PC-3 (cell line): ENCODE measurements at regions not wholly inside any gene's neighbourhood (a gene's known extent, or its start where the extent isn't known, plus 50 kb on each side); places are given as distances from the start of the nearest gene placed in this dataset.

Experiments used
- ATAC-seq: fragments of 200-7000 bp; cut with Tn5 transposase; 2 replicates; pipeline ENCODE4 v1.9.1; 2020; ENCODE audit warnings: mild to moderate bottlenecking, moderate library complexity
- BruUV-seq: library from RNA; stranded (reverse); fragments of 400-500 nt; replicated peaks from 2 replicates; lab custom pipeline; 2021; lab: Mats Ljungman, UMichigan
- CTCF ChIA-PET: fragments of 300-600 bp; sonication (Branson Sonifier 250); formaldehyde crosslinking; loops from one replicate; lab custom pipeline; 2022; ENCODE audit warnings: antibody characterized with exemption; lab: Charles Lee
- POLR2A ChIA-PET: fragments of 300-600 bp; sonication (Branson Sonifier 250); formaldehyde crosslinking; loops from one replicate; lab custom pipeline; 2022; ENCODE audit warnings: antibody characterized with exemption; ENCODE audit not compliant: unreplicated experiment; lab: Charles Lee
- DNase-seq: peaks from one replicate; pipeline ENCODE4 v3.0.0-alpha.2; 2015
- H2AFZ ChIP-seq: fragments of 300-600 bp; sonication (generic); 2 replicates; pipeline ENCODE4 v1.6.0; 2016; ENCODE audit warnings: antibody characterized with exemption, low read length
- H3F3A ChIP-seq: fragments of 300-600 bp; sonication (generic); one replicate; pipeline ENCODE4 v1.6.0; 2017; ENCODE audit warnings: antibody characterized with exemption, low read length, control low read depth, mild to moderate bottlenecking; ENCODE audit not compliant: unreplicated experiment
- H3K27ac ChIP-seq: fragments of 300-600 bp; sonication (generic); 2 replicates; pipeline ENCODE4 v1.5.1; 2016; ENCODE audit warnings: mild to moderate bottlenecking, low read length
- H3K27me3 ChIP-seq: fragments of 300-600 bp; sonication (generic); 2 replicates; pipeline ENCODE4 v1.6.1; 2016; ENCODE audit warnings: low read length, mixed read lengths
- H3K36me3 ChIP-seq: fragments of 300-600 bp; sonication (generic); 2 replicates; pipeline ENCODE4 v1.6.1; 2016; ENCODE audit warnings: low read depth, mixed run types, low read length, mixed read lengths
- H3K4me1 ChIP-seq: fragments of 300-600 bp; sonication (generic); 2 replicates; pipeline ENCODE4 v1.5.1; 2016; ENCODE audit warnings: low read length; ENCODE audit not compliant: insufficient read depth
- H3K4me2 ChIP-seq: fragments of 300-600 bp; sonication (generic); 2 replicates; pipeline ENCODE4 v1.6.0; 2016; ENCODE audit warnings: low read length
- H3K4me3 ChIP-seq: fragments of 300-600 bp; sonication (generic); 2 replicates; pipeline ENCODE4 v1.5.1; 2016; ENCODE audit warnings: mild to moderate bottlenecking, low read length, mixed read lengths
- H3K79me2 ChIP-seq: fragments of 300-600 bp; sonication (generic); 2 replicates; pipeline ENCODE4 v1.6.1; 2017; ENCODE audit warnings: low read length, mixed read lengths
- H3K9ac ChIP-seq: fragments of 300-600 bp; sonication (generic); 2 replicates; pipeline ENCODE4 v1.6.0; 2016; ENCODE audit warnings: mild to moderate bottlenecking, low read length
- H3K9me2 ChIP-seq: fragments of 300-600 bp; sonication (generic); replicated peaks from 2 replicates; pipeline ENCODE4 v1.6.1; 2016; ENCODE audit warnings: mixed run types, low read length, mixed read lengths
- H3K9me3 ChIP-seq: fragments of 300-600 bp; sonication (generic); 2 replicates; pipeline ENCODE4 v1.6.1; 2016; ENCODE audit warnings: low read length, mixed read lengths
- H4K20me1 ChIP-seq: fragments of 300-600 bp; sonication (generic); 2 replicates; pipeline ENCODE4 v1.6.1; 2016; ENCODE audit warnings: low read length, mixed read lengths
- CTCF ChIP-seq: fragments of 300-600 bp; sonication (generic); conservative IDR thresholded peaks from 2 replicates; pipeline ENCODE4 v1.5.1; 2017; ENCODE audit warnings: antibody characterized with exemption, low read depth, mild to moderate bottlenecking, low read length
- EZH2 ChIP-seq: fragments of 300-600 bp; sonication (generic); IDR thresholded peaks from one replicate; pipeline ENCODE4 v1.6.1; 2017; ENCODE audit warnings: antibody characterized with exemption, mild to moderate bottlenecking, low read length; ENCODE audit not compliant: unreplicated experiment
- EZH2phosphoT487 ChIP-seq: fragments of 300-600 bp; sonication (generic); IDR thresholded peaks from 2 replicates; pipeline ENCODE4 v1.6.1; 2018; ENCODE audit warnings: mild to moderate bottlenecking, antibody characterized with exemption, low read length, borderline replicate concordance
- intact Hi-C: fragments of 100-400 bp; cut with micrococcal nuclease; formaldehyde crosslinking; loops from 2 replicates; pipeline ENCODE4 v1.9.0; 2023

GRCh38 chr12:105814283-105814682 is 324.5 kb downstream of the NUAK1 start:
- POLR2A ChIA-PET = no interaction called here
- H3K79me2 ChIP-seq = no peaks in the 10 kb centered on the region
- H3K4me3 ChIP-seq = no peak overlapping the region
- no peak overlapping the region for H3K9ac ChIP-seq
- intact Hi-C loops = no loop called here
- H3K9me2 ChIP-seq = no peaks in the 10 kb centered on the region
- no peaks in the 10 kb centered on the region for H3K9me3 ChIP-seq
- no peak overlapping the region for H3K4me2 ChIP-seq
- CTCF ChIA-PET = no interaction called here
- DNase-seq (no peak), ATAC-seq (no peak)
- no peaks in the 10 kb centered on the region for H3K4me1 ChIP-seq
- no peaks in the 10 kb centered on the region for H3F3A ChIP-seq
- TF ChIP-seq EZH2 (no peak), CTCF (no peak), EZH2phosphoT487 (no peak)
- no peak overlapping the region for H3K27ac ChIP-seq
- H2AFZ ChIP-seq = no peak overlapping the region
- no TSS peak for BruUV-seq
- H3K27me3 ChIP-seq = peaks cover 4% of the 10 kb centered on the region; the same call in 1 of the 2 replicates
- H3K36me3 ChIP-seq = no peaks in the 10 kb centered on the region
- no peaks in the 10 kb centered on the region for H4K20me1 ChIP-seq

DNA sequence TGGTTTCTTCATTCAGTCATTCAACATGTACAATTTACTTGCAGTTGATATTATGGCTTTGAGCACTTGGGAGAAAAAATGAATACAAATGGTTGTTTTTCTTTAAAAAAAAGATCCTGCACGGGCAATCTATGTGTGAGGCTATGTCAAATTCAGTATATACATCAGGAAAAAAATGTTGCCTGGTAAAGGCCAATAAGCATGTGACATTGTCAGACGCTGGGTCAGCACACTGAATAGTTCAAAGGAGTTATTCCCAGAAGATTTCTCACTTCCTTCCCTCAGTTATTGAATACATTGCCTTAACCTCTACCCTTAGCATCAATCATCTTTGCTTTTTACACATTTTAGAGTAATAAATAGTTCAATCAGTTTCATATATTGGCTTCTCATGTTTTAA is 319.2 kb downstream of the NUAK1 start:
- ChIA-PET POLR2A (no interaction called here), CTCF (no interaction called here)
- Histone ChIP-seq H3K4me3 (no peak overlapping the region), H3K9ac (no peak overlapping the region), H3F3A (no peaks in the 10 kb centered on the region), H3K4me1 (no peaks in the 10 kb centered on the region), H3K4me2 (no peak overlapping the region), H3K27ac (no peak overlapping the region), H3K36me3 (no peaks in the 10 kb centered on the region), H3K9me2 (no peaks in the 10 kb centered on the region), H3K79me2 (no peaks in the 10 kb centered on the region), H2AFZ (no peak overlapping the region), H3K27me3 (peaks cover 10% of the 10 kb centered on the region; the same call in 1 of the 2 replicates), H3K9me3 (no peaks in the 10 kb centered on the region), H4K20me1 (no peaks in the 10 kb centered on the region)
- no peak for ATAC-seq
- no TSS peak for BruUV-seq
- TF ChIP-seq EZH2phosphoT487 (no peak), CTCF (no peak), EZH2 (no peak)
- no peak for DNase-seq
- intact Hi-C loops = no loop called here

- no peak for DNase-seq
- no peak overlapping the region for H3K4me2 ChIP-seq
Measured at GRCh38 chr12:105820429-105821125, 318.2 kb downstream of the NUAK1 start.

More at GRCh38 chr12:105820429-105821125, 318.2 kb downstream of the NUAK1 start:
- ChIA-PET POLR2A (no interaction called here), CTCF (no interaction called here)
- Histone ChIP-seq H3F3A (no peaks in the 10 kb centered on the region), H3K9me3 (no peaks in the 10 kb centered on the region), H3K27me3 (peaks cover 10% of the 10 kb centered on the region; the same call in 1 of the 2 replicates), H3K27ac (no peak overlapping the region), H3K4me3 (no peak overlapping the region), H3K9ac (no peak overlapping the region), H2AFZ (no peak overlapping the region), H4K20me1 (no peaks in the 10 kb centered on the region), H3K36me3 (no peaks in the 10 kb centered on the region), H3K4me1 (no peaks in the 10 kb centered on the region), H3K9me2 (no peaks in the 10 kb centered on the region), H3K79me2 (no peaks in the 10 kb centered on the region)
- no TSS peak for BruUV-seq
- TF ChIP-seq EZH2 (no peak), EZH2phosphoT487 (no peak), CTCF (no peak)
- ATAC-seq = no peak
- intact Hi-C loops = no loop called here
